A673 (cell line): ENCODE measurements at regions not wholly inside any gene's neighbourhood (a gene's known extent, or its start where the extent isn't known, plus 50 kb on each side); places are given as distances from the start of the nearest gene placed in this dataset.

Experiments
- BruUV-seq: library from RNA; stranded (reverse); fragments of 400-500 nt; replicated peaks from 2 replicates; lab custom pipeline; 2021; lab: Mats Ljungman, UMichigan
- CTCF ChIA-PET: fragments of 300-600 bp; sonication (Branson Sonifier 250); formaldehyde crosslinking; loops from one replicate; lab custom pipeline; 2022; ENCODE audit warnings: antibody characterized with exemption; lab: Charles Lee
- POLR2A ChIA-PET: fragments of 300-600 bp; sonication (Branson Sonifier 250); formaldehyde crosslinking; loops from one replicate; lab custom pipeline; 2022; ENCODE audit warnings: antibody characterized with exemption; ENCODE audit not compliant: low non-redundant PET; lab: Charles Lee
- DNase-seq: peaks from one replicate; pipeline ENCODE4 v3.0.0-alpha.2; 2015; ENCODE audit warnings: low spot score
- H3K27ac ChIP-seq: fragments of 200-600 bp; sonication (generic); 2 replicates; pipeline ENCODE4 v1.5.1; 2016; ENCODE audit warnings: mixed run types, low read depth, mild to moderate bottlenecking, mixed read lengths, antibody characterized with exemption, low read length; ENCODE audit not compliant: poor library complexity, severe bottlenecking
- H3K27me3 ChIP-seq: fragments of 200-600 bp; sonication (generic); replicated peaks from 2 replicates; pipeline ENCODE4 v1.6.1; 2017; ENCODE audit warnings: mixed run types, low read depth, mild to moderate bottlenecking, mixed read lengths, antibody characterized with exemption, low read length; ENCODE audit not compliant: insufficient read depth, poor library complexity
- H3K36me3 ChIP-seq: fragments of 200-600 bp; sonication (generic); 2 replicates; pipeline ENCODE4 v1.6.1; 2016; ENCODE audit warnings: mixed run types, mild to moderate bottlenecking, mixed read lengths, antibody characterized with exemption, low read length; ENCODE audit not compliant: insufficient read depth, poor library complexity, severe bottlenecking
- H3K4me1 ChIP-seq: fragments of 200-600 bp; sonication (generic); 2 replicates; pipeline ENCODE4 v1.6.1; 2017; ENCODE audit warnings: mixed run types, mild to moderate bottlenecking, mixed read lengths, antibody characterized with exemption, low read length; ENCODE audit not compliant: insufficient read depth, poor library complexity, severe bottlenecking
- H3K4me3 ChIP-seq: fragments of 200-600 bp; sonication (generic); 2 replicates; pipeline ENCODE4 v1.5.1; 2016; ENCODE audit warnings: low read depth, mixed run types, mild to moderate bottlenecking, mixed read lengths, low read length; ENCODE audit not compliant: poor library complexity, severe bottlenecking
- H3K9me3 ChIP-seq: fragments of 200-600 bp; sonication (generic); 2 replicates; pipeline ENCODE4 v1.6.1; 2016; ENCODE audit warnings: mixed run types, low read depth, mild to moderate bottlenecking, mixed read lengths, antibody characterized with exemption, low read length; ENCODE audit not compliant: poor library complexity, severe bottlenecking
- CTCF ChIP-seq: fragments of 300-800, 200-600 bp; sonication (generic); conservative IDR thresholded peaks from 2 replicates; pipeline ENCODE4 v1.5.1; 2017; ENCODE audit warnings: low read depth, mild to moderate bottlenecking, antibody characterized with exemption, low read length, moderate library complexity, mixed read lengths
- EZH2 ChIP-seq: fragments of 200-600 bp; sonication (generic); IDR thresholded peaks from 2 replicates; pipeline ENCODE4 v1.6.1; 2017; ENCODE audit warnings: borderline replicate concordance, low read depth, mild to moderate bottlenecking, mixed read lengths, antibody characterized with exemption, low read length; ENCODE audit not compliant: poor library complexity, severe bottlenecking
- intact Hi-C: fragments of 100-400 bp; cut with micrococcal nuclease; formaldehyde crosslinking; loops from one replicate; pipeline ENCODE4 v1.10.0; 2022; ENCODE audit not compliant: unreplicated experiment

GRCh38 chr4:126047114-126047513 lies 732.4 kb downstream of the FAT4 start:
- DNase-seq = no peak
- TF ChIP-seq CTCF (no peak), EZH2 (no peak)
- Histone ChIP-seq H3K4me1 (peaks cover 5% of the 10 kb centered on the region), H3K27me3 (no peaks in the 10 kb centered on the region), H3K36me3 (no peaks in the 10 kb centered on the region), H3K4me3 (no peak overlapping the region), H3K27ac (no peak overlapping the region), H3K9me3 (no peaks in the 10 kb centered on the region)
- CTCF ChIA-PET = no interaction called here
- intact Hi-C loops = no loop called here
- BruUV-seq = no TSS peak
- POLR2A ChIA-PET = no interaction called here

GRCh38 chr4:126051689-126052424 lies 737.1 kb downstream of the FAT4 start:
- Histone ChIP-seq H3K4me3 (no peak overlapping the region), H3K9me3 (no peaks in the 10 kb centered on the region), H3K27ac (peak overlapping the region; percentile 26), H3K27me3 (no peaks in the 10 kb centered on the region), H3K4me1 (peaks cover 9% of the 10 kb centered on the region), H3K36me3 (no peaks in the 10 kb centered on the region)
- intact Hi-C loops = no loop called here
- BruUV-seq = no TSS peak
- ChIA-PET POLR2A (no interaction called here), CTCF (interaction anchor here (0.5 kb wide), 1 partner anchor 55 kb away, joined by 3 read pairs; no protein-coding TSS in a partner anchor)
- TF ChIP-seq EZH2 (no peak), CTCF (peak; percentile 45; the same call in 1 of the 2 replicates)
- peak; percentile 70 for DNase-seq

GRCh38 chr4:126056116-126056650 lies 741.4 kb downstream of the FAT4 start:
- peaks cover 9% of the 10 kb centered on the region for H3K4me1 ChIP-seq
- H3K27me3 ChIP-seq = no peaks in the 10 kb centered on the region
- no peak for DNase-seq
- no peaks in the 10 kb centered on the region for H3K9me3 ChIP-seq
- BruUV-seq = no TSS peak
- no peak overlapping the region for H3K4me3 ChIP-seq
- CTCF ChIA-PET = no interaction called here
- no peaks in the 10 kb centered on the region for H3K36me3 ChIP-seq
- H3K27ac ChIP-seq = no peak overlapping the region
- intact Hi-C loops = no loop called here
- TF ChIP-seq CTCF (no peak), EZH2 (no peak)
- POLR2A ChIA-PET = no interaction called here
